GM23248 (cell line): ENCODE measurements at regions not wholly inside any gene's neighbourhood (a gene's known extent, or its start where the extent isn't known, plus 50 kb on each side); places are given as distances from the start of the nearest gene placed in this dataset.
"Not testable (repeated sequence)": the region's sequence is repeated elsewhere in the genome, so short reads cannot be mapped to it uniquely, and the experiment has no call there.

Source experiments
- DNase-seq: peaks from one replicate; pipeline ENCODE4 v3.0.0-alpha.2; 2015
- H2AFZ ChIP-seq: fragments of 200-600 bp; sonication (generic); 2 replicates; pipeline ENCODE4 v1.6.1; 2016; ENCODE audit warnings: antibody characterized with exemption
- H3F3A ChIP-seq: fragments of 200-600 bp; sonication (generic); 2 replicates; pipeline ENCODE4 v1.6.1; 2016; ENCODE audit warnings: mild to moderate bottlenecking, antibody characterized with exemption, mixed run types; ENCODE audit not compliant: insufficient read depth
- H3K27ac ChIP-seq: fragments of 200-600 bp; sonication (generic); 2 replicates; pipeline ENCODE4 v1.5.1; 2016; ENCODE audit warnings: mild to moderate bottlenecking
- H3K27me3 ChIP-seq: fragments of 200-600 bp; sonication (generic); replicated peaks from 2 replicates; pipeline ENCODE4 v1.6.1; 2016; ENCODE audit warnings: mild to moderate bottlenecking; ENCODE audit not compliant: insufficient read depth
- H3K36me3 ChIP-seq: fragments of 200-600 bp; sonication (generic); 2 replicates; pipeline ENCODE4 v1.6.1; 2016; ENCODE audit warnings: low read depth, mild to moderate bottlenecking
- H3K4me1 ChIP-seq: fragments of 200-600 bp; sonication (generic); 2 replicates; pipeline ENCODE4 v1.6.1; 2016; ENCODE audit warnings: mild to moderate bottlenecking; ENCODE audit not compliant: insufficient read depth
- H3K4me2 ChIP-seq: fragments of 200-600 bp; sonication (generic); one replicate; pipeline ENCODE4 v1.6.1; 2016; ENCODE audit warnings: mild to moderate bottlenecking; ENCODE audit not compliant: unreplicated experiment
- H3K4me3 ChIP-seq: fragments of 200-600 bp; sonication (generic); 2 replicates; pipeline ENCODE4 v1.5.1; 2016; ENCODE audit warnings: mild to moderate bottlenecking
- H3K79me2 ChIP-seq: fragments of 200-600 bp; sonication (generic); 2 replicates; pipeline ENCODE4 v1.6.1; 2016; ENCODE audit warnings: mild to moderate bottlenecking; ENCODE audit not compliant: insufficient read depth
- H3K9ac ChIP-seq: fragments of 200-600 bp; sonication (generic); 2 replicates; pipeline ENCODE4 v1.6.1; 2016; ENCODE audit warnings: mild to moderate bottlenecking
- H3K9me2 ChIP-seq: fragments of 200-600 bp; sonication (generic); 2 replicates; pipeline ENCODE4 v1.6.1; 2016; ENCODE audit warnings: mixed run types, mild to moderate bottlenecking, moderate library complexity; ENCODE audit not compliant: insufficient read depth
- H3K9me3 ChIP-seq: fragments of 200-600 bp; sonication (generic); one replicate; pipeline ENCODE4 v1.6.1; 2017; ENCODE audit warnings: low read depth
- H4K20me1 ChIP-seq: fragments of 200-600 bp; sonication (generic); 2 replicates; pipeline ENCODE4 v1.6.0; 2016; ENCODE audit not compliant: insufficient read depth
- EZH2 ChIP-seq: fragments of 200-600 bp; sonication (generic); IDR thresholded peaks from 2 replicates; pipeline ENCODE4 v1.6.1; 2018; ENCODE audit warnings: antibody characterized with exemption, mild to moderate bottlenecking; ENCODE audit not compliant: insufficient read depth, poor library complexity, severe bottlenecking
- EZH2phosphoT487 ChIP-seq: fragments of 200-600 bp; sonication (generic); IDR thresholded peaks from 2 replicates; pipeline ENCODE4 v1.6.1; 2018; ENCODE audit warnings: antibody characterized with exemption, moderate library complexity, mild to moderate bottlenecking, low read depth; ENCODE audit not compliant: insufficient read depth
- WGBS, 2 experiments: methylation state at CpG; one replicate each; pipeline ENCODE4 v1.1.6; 2015 to 2017; ENCODE audit warnings: low lambda C conversion rate in 2 of 2, low coverage in 1 of 2; ENCODE audit errors: missing lambda C conversion rate in 2 of 2; 5-methylcytosine and 5-hydroxymethylcytosine counted together
- in situ Hi-C: fragments of 300-500 bp; cut with MboI; formaldehyde crosslinking; loops from 2 replicates; pipeline ENCODE4 v1.15.0; 2020

DNA sequence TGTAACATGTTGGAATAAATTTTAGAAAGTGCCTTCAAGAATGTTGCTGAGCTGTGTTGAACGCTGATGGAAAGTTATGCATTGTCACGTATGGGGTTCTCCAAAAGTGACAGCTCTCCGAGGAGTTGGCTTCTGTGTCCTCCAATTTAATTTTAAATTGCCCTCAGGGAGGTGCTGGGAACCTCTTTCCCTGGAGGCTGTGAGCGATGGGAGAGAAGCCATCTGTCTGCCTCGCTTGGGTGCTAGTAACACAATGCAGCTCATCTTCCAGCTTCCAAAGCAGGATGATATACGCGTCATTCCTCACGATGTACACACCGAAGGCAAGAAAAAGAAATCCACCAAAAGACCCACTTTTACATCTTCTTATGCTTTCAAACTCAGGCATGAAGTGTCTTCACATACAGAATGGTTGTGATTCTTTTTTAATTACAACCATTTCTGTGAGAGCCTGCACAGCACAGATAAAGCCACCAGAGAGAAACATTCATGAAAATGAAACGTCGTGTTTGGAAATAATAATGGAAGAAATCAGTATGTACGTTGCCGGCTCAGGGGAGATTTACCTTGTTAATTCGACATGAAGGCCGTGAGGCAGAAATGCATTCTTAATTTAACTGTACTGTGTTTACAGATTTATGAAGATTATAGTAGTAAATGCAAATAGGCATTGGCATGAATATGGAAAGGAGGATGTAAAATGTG, 218.9 kb downstream of the ASMT start:
- no peak overlapping the region for H3K4me2 ChIP-seq
- no peaks in the 10 kb centered on the region for H3K4me1 ChIP-seq
- H3K4me3 ChIP-seq, result no peak overlapping the region
- no peaks in the 10 kb centered on the region for H3K36me3 ChIP-seq
- in situ Hi-C loops, result no loop called here
- WGBS, 2 experiments, result 40 to 42% methylated on average over 15 of the region's 15 CpGs
- H3K27me3 ChIP-seq, result no peaks in the 10 kb centered on the region
- no peaks in the 10 kb centered on the region for H3K79me2 ChIP-seq
- no peaks in the 10 kb centered on the region for H4K20me1 ChIP-seq
- no peak overlapping the region for H3K27ac ChIP-seq
- no peaks in the 10 kb centered on the region for H3K9me3 ChIP-seq
- no peaks in the 10 kb centered on the region for H3K9me2 ChIP-seq
- DNase-seq, result no peak
- H2AFZ ChIP-seq, result no peak overlapping the region
- TF ChIP-seq EZH2phosphoT487 (no peak), EZH2 (no peak)
- no peak overlapping the region for H3K9ac ChIP-seq
- H3F3A ChIP-seq, result no peaks in the 10 kb centered on the region

DNA sequence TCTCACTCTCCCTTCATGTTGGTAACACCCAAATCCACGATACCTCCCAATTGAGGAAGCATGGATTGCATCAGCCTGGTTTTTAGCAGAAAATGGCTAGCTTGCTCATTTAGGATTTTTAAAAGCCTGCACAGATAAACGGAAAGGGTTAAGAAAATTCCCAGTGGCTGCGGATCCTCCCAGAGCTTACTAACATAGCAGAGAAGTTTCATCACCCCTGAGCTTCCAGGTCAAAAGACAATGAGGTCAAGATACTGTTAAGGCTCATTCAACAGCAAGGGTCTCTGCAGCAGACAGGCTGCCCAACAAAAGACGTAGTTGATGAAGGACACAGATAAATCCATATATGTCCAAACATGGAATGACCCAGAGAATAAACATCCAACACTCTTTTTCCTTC, 220.2 kb downstream of the ASMT start:
- Histone ChIP-seq H3K4me3 (no peak overlapping the region), H3K79me2 (no peaks in the 10 kb centered on the region), H3K9ac (no peak overlapping the region), H2AFZ (no peak overlapping the region), H3F3A (no peaks in the 10 kb centered on the region), H3K27ac (no peak overlapping the region), H4K20me1 (no peaks in the 10 kb centered on the region), H3K36me3 (no peaks in the 10 kb centered on the region), H3K4me2 (no peak overlapping the region), H3K4me1 (no peaks in the 10 kb centered on the region), H3K9me3 (no peaks in the 10 kb centered on the region), H3K27me3 (no peaks in the 10 kb centered on the region), H3K9me2 (no peaks in the 10 kb centered on the region)
- 14 to 15% methylated on average over 4 of the region's 4 CpGs for WGBS, 2 experiments
- no peak for DNase-seq
- TF ChIP-seq EZH2 (no peak), EZH2phosphoT487 (no peak)
- in situ Hi-C loops, result no loop called here

DNA sequence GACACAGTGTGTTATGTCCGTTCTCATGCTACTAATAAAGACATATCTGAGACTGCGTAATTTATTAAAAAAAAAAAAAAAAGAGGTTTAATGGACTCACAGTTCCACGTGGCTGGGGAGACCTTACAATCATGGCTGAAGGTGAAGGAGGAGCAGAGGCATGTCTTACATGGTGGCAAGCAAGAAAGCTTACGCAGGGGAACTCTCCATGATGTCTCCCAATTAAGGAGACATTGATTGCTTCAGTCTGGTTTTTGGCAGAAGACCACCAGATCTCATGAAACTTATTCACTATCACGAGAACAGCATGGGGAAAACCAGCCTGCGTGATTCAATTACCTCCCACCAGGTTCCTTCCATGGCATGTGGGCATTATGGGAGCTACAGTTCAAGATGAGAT, 221.8 kb downstream of the ASMT start:
- no peaks in the 10 kb centered on the region for H3K27me3 ChIP-seq
- 30 to 33% methylated on average over 6 of the region's 6 CpGs for WGBS, 2 experiments
- in situ Hi-C loops, result no loop called here

DNA sequence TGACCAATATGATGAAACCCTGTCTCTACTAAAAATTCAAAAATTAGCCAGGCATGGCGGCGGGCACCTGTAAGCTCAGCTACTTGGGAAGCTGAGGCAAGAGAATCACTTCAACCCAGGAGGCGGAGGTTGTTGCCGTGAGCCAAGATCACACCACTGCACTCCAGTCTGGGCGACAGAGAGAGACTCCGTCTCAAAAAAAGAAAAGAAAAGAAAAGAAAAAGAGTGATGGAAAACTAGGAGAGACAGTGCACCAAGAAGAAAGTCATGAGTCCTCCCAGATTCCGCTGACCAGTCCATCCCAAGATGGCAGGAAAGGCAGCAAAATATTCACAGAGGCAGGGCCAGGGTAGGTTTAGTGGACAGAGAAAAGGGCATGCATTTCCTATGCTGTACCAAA, 226.9 kb downstream of the ASMT start:
- Histone ChIP-seq H3K27ac (no peak overlapping the region), H3K9me3 (no peaks in the 10 kb centered on the region), H3K9me2 (no peaks in the 10 kb centered on the region), H3K4me3 (no peak overlapping the region), H3K79me2 (no peaks in the 10 kb centered on the region), H3K4me2 (no peak overlapping the region), H4K20me1 (no peaks in the 10 kb centered on the region), H3K9ac (no peak overlapping the region), H3K27me3 (no peaks in the 10 kb centered on the region), H2AFZ (no peak overlapping the region), H3K4me1 (no peaks in the 10 kb centered on the region), H3K36me3 (no peaks in the 10 kb centered on the region), H3F3A (no peaks in the 10 kb centered on the region)
- in situ Hi-C loops, result no loop called here
- TF ChIP-seq EZH2, result no peak
- no peak for TF ChIP-seq EZH2phosphoT487
- 67 to 78% methylated on average over 4 to 7 of the region's 7 CpGs for WGBS, 2 experiments
- no peak for DNase-seq

More for the DNA sequence above, 221.8 kb downstream of the ASMT start:
- Histone ChIP-seq H3K4me1 (no peaks in the 10 kb centered on the region), H3K79me2 (no peaks in the 10 kb centered on the region), H4K20me1 (no peaks in the 10 kb centered on the region), H3K9ac (no peak overlapping the region), H2AFZ (no peak overlapping the region), H3F3A (no peaks in the 10 kb centered on the region), H3K4me3 (no peak overlapping the region), H3K36me3 (no peaks in the 10 kb centered on the region), H3K27ac (no peak overlapping the region), H3K9me3 (no peaks in the 10 kb centered on the region), H3K9me2 (no peaks in the 10 kb centered on the region), H3K4me2 (no peak overlapping the region)
- TF ChIP-seq EZH2 (no peak), EZH2phosphoT487 (no peak)
- DNase-seq, result no peak

DNA sequence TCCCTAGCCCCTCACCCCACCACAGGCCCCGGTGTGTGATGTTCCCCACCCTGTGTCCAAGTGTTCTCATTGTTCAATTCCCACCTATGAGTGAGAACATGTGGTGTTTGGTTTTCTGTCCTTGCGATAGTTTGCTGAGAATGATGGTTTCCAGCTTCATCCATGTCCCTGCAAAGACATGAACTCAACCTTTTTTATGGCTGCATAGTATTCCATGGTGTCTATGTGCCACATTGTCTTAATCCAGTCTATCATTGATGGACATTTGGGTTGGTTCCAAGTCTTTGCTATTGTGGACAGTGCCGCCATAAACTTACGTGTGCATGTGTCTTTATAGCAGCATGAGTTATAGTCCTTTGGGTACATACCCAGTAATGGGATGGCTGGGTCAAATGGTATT, 232.1 kb downstream of the ASMT start:
- H3K4me1 ChIP-seq, H4K20me1 ChIP-seq, H3F3A ChIP-seq, H3K79me2 ChIP-seq, H3K9me3 ChIP-seq, H3K9me2 ChIP-seq, H3K27ac ChIP-seq, H3K27me3 ChIP-seq, H3K9ac ChIP-seq, H2AFZ ChIP-seq, in situ Hi-C loops, H3K4me2 ChIP-seq, H3K36me3 ChIP-seq, H3K4me3 ChIP-seq, DNase-seq: not testable (repeated sequence)
- 72 to 75% methylated on average over 4 of the region's 4 CpGs for WGBS, 2 experiments

DNA sequence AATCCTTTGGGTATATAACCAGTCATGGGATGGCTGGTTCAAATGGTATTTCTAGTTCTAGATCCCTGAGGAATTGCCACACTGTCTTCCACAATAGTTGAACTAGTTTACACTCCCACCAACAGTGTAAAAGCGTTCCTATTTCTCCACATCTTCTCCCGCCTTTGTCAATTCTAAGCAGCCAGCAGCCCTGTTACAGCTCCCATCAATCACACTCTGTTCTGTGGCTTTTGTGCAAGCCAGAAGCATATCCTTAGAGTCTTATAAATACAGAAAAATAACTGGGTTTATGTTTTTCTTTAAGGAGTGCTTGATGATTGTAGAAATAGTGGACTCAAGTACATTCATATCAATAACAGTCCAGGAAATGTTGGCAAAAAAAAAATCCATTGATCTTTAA, 232.9 kb downstream of the ASMT start:
- H3K9me3 ChIP-seq, H4K20me1 ChIP-seq, H3K4me2 ChIP-seq, H3K9ac ChIP-seq, in situ Hi-C loops, H3K9me2 ChIP-seq, H3K27ac ChIP-seq, H3K36me3 ChIP-seq, H3K27me3 ChIP-seq, DNase-seq, H2AFZ ChIP-seq, H3K4me3 ChIP-seq, H3K79me2 ChIP-seq, H3F3A ChIP-seq, H3K4me1 ChIP-seq: not testable (repeated sequence)
- WGBS, 2 experiments, result 42 to 56% methylated on average over 2 of the region's 2 CpGs
